ENCODE measurements at regions not wholly inside any gene's neighbourhood (a gene's known extent, or its start where the extent isn't known, plus 50 kb on each side); places are given as distances from the start of the nearest gene placed in this dataset.
"Not testable (repeated sequence)": the region's sequence is repeated elsewhere in the genome, so short reads cannot be mapped to it uniquely, and the experiment has no call there.

DNA sequence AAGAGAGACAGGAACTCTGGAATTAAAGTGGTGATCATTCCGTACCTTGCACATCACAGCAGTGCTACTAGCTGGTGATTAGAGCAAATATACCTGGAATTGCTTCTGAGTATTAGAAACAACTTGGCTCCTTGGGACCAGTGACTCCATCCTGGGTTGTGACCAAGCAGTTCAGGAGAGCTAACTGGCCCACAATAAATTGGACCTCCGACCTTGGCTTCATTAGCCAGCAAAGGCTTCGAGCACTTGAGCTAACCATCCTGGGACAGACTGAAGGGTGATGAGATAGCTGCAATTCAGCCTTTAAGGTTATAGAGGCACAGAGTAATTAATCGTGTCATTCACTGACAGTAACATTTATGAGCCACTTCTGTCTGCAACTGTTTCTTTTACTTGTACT, 287.8 kb downstream of the INHBA start:
- Histone ChIP-seq H3K9me3 (ENCODE audit: control insufficient read depth in 2 of 2, insufficient read depth in 1 of 2, low read length in 1 of 2) (no peaks in the 10 kb centered on the region), H3K27me3 (ENCODE audit: control insufficient read depth in 2 of 2, insufficient read depth in 1 of 2, low read length in 1 of 2) (no peaks in the 10 kb centered on the region), H3K27ac (ENCODE audit: low read depth in 1 of 2, low read length in 1 of 2) (no peak overlapping the region), H3K4me1 (ENCODE audit: control insufficient read depth in 2 of 2, insufficient read depth in 2 of 2, low read length in 2 of 2) (no peaks in the 10 kb centered on the region), H3K36me3 (ENCODE audit: control insufficient read depth in 2 of 2, insufficient read depth in 2 of 2, low read length in 1 of 2) (no peaks in the 10 kb centered on the region), H3K4me3 (ENCODE audit: low read length in 2 of 2) (no peak overlapping the region)
- DNase-seq (ENCODE audit: low read depth in 6 of 9, low spot score in 9 of 9), result no peak
- 96% methylated on average over 4 of the region's 4 CpGs for WGBS

DNA sequence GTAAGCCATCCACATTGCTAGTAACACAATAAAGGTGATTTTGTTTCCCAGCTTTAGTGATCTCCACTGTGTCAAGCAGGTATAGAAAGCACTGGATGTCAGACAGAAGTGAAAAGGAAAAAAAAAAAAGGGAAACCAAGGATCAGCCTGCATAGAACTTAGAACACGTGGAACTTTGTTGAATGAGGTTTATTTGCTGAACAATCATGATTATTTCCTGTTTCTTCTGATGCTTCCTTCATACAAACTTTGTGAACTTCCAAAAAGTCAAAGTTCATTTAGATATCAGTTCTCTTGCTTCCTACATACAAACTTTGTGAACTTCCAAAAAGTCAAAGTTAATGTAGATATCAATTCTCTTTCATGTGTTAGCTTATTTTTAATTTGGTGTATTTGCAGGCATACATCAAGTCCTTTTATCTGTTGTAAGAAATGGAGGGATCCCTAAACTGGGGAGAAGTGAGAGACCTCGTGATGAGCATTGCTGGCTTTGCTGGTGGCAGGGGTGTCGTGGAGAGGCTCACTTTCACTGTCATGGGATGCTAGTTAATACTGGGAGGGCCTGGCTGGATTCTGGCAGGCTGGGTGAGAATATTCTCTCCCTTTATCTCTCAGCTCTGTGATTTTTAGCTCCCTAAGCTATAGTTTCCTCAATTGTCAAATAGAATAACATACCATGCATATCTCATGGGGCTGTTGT, 298.4 kb downstream of the INHBA start:
- Histone ChIP-seq H3K4me3 (ENCODE audit: low read length in 2 of 2) (no peak overlapping the region), H3K4me1 (ENCODE audit: control insufficient read depth in 2 of 2, insufficient read depth in 2 of 2, low read length in 2 of 2) (no peaks in the 10 kb centered on the region), H3K27ac (ENCODE audit: low read depth in 1 of 2, low read length in 1 of 2) (no peak overlapping the region), H3K27me3 (ENCODE audit: control insufficient read depth in 2 of 2, insufficient read depth in 1 of 2, low read length in 1 of 2) (no peaks in the 10 kb centered on the region), H3K36me3 (ENCODE audit: control insufficient read depth in 2 of 2, insufficient read depth in 2 of 2, low read length in 1 of 2) (no peaks in the 10 kb centered on the region), H3K9me3 (ENCODE audit: control insufficient read depth in 2 of 2, insufficient read depth in 1 of 2, low read length in 1 of 2) (no peaks in the 10 kb centered on the region)
- no peak for DNase-seq (ENCODE audit: low read depth in 6 of 9, low spot score in 9 of 9)
- 68% methylated on average over 3 of the region's 3 CpGs for WGBS

DNA sequence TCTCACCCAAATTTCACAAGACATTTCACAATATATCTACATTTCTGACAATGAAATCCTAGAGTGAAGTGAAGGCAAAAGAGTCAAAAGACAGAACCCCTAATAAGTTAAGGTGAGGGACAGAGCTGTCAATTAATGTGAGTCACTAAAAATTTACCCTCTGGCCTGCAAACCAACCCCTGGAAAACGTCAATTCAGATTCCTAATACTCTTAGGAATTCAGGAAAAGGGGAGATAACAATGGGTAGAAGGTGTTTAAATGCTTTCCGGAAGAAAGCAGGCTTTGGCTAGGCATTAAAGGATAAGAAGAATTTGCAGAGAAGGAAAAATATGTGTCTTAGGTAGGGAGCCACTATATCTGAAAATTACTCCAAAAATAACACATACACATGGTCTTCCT, 299.6 kb downstream of the INHBA start:
- no peaks in the 10 kb centered on the region for H3K27me3 ChIP-seq (ENCODE audit: control insufficient read depth in 2 of 2, insufficient read depth in 1 of 2, low read length in 1 of 2)
- no peak for DNase-seq (ENCODE audit: low read depth in 6 of 9, low spot score in 9 of 9)
- no peak overlapping the region for H3K4me3 ChIP-seq (ENCODE audit: low read length in 2 of 2)
- no peaks in the 10 kb centered on the region for H3K36me3 ChIP-seq (ENCODE audit: control insufficient read depth in 2 of 2, insufficient read depth in 2 of 2, low read length in 1 of 2)
- 83% methylated on average over 2 of the region's 2 CpGs for WGBS
- H3K4me1 ChIP-seq (ENCODE audit: control insufficient read depth in 2 of 2, insufficient read depth in 2 of 2, low read length in 2 of 2), result no peaks in the 10 kb centered on the region
- H3K9me3 ChIP-seq (ENCODE audit: control insufficient read depth in 2 of 2, insufficient read depth in 1 of 2, low read length in 1 of 2), result no peaks in the 10 kb centered on the region
- no peak overlapping the region for H3K27ac ChIP-seq (ENCODE audit: low read depth in 1 of 2, low read length in 1 of 2)

- DNase-seq (ENCODE audit: low read depth in 6 of 9, low spot score in 9 of 9), result no peak
- Histone ChIP-seq H3K36me3 (ENCODE audit: control insufficient read depth in 2 of 2, insufficient read depth in 2 of 2, low read length in 1 of 2) (no peaks in the 10 kb centered on the region), H3K27me3 (ENCODE audit: control insufficient read depth in 2 of 2, insufficient read depth in 1 of 2, low read length in 1 of 2) (no peaks in the 10 kb centered on the region), H3K9me3 (ENCODE audit: control insufficient read depth in 2 of 2, insufficient read depth in 1 of 2, low read length in 1 of 2) (no peaks in the 10 kb centered on the region), H3K4me1 (ENCODE audit: control insufficient read depth in 2 of 2, insufficient read depth in 2 of 2, low read length in 2 of 2) (no peaks in the 10 kb centered on the region), H3K27ac (ENCODE audit: low read depth in 1 of 2, low read length in 1 of 2) (no peak overlapping the region), H3K4me3 (ENCODE audit: low read length in 2 of 2) (no peak overlapping the region)
- WGBS, result 98% methylated on average over 4 of the region's 4 CpGs
Observed at GRCh38 chr7:41401833-41402232, 301.1 kb downstream of the INHBA start.

GRCh38 chr7:41399171-41399570, 303.7 kb downstream of the INHBA start:
- 94% methylated on average over 3 of the region's 3 CpGs for WGBS
- no peak overlapping the region for H3K4me3 ChIP-seq (ENCODE audit: low read length in 2 of 2)
- H3K27ac ChIP-seq (ENCODE audit: low read depth in 1 of 2, low read length in 1 of 2), result no peak overlapping the region
- no peak for DNase-seq (ENCODE audit: low read depth in 6 of 9, low spot score in 9 of 9)
- no peaks in the 10 kb centered on the region for H3K36me3 ChIP-seq (ENCODE audit: control insufficient read depth in 2 of 2, insufficient read depth in 2 of 2, low read length in 1 of 2)
- no peaks in the 10 kb centered on the region for H3K27me3 ChIP-seq (ENCODE audit: control insufficient read depth in 2 of 2, insufficient read depth in 1 of 2, low read length in 1 of 2)
- H3K9me3 ChIP-seq (ENCODE audit: control insufficient read depth in 2 of 2, insufficient read depth in 1 of 2, low read length in 1 of 2), result no peaks in the 10 kb centered on the region
- no peaks in the 10 kb centered on the region for H3K4me1 ChIP-seq (ENCODE audit: control insufficient read depth in 2 of 2, insufficient read depth in 2 of 2, low read length in 2 of 2)

GRCh38 chr7:41391818-41392217, 311.1 kb downstream of the INHBA start:
- no peak for DNase-seq (ENCODE audit: low read depth in 6 of 9, low spot score in 9 of 9)
- H3K27me3 ChIP-seq (ENCODE audit: control insufficient read depth in 2 of 2, insufficient read depth in 1 of 2, low read length in 1 of 2), result no peaks in the 10 kb centered on the region
- no peaks in the 10 kb centered on the region for H3K36me3 ChIP-seq (ENCODE audit: control insufficient read depth in 2 of 2, insufficient read depth in 2 of 2, low read length in 1 of 2)
- H3K27ac ChIP-seq (ENCODE audit: low read depth in 1 of 2, low read length in 1 of 2), result no peak overlapping the region
- H3K9me3 ChIP-seq (ENCODE audit: control insufficient read depth in 2 of 2, insufficient read depth in 1 of 2, low read length in 1 of 2), result no peaks in the 10 kb centered on the region
- H3K4me3 ChIP-seq (ENCODE audit: low read length in 2 of 2), result no peak overlapping the region
- WGBS, result 93% methylated on average over 3 of the region's 3 CpGs
- H3K4me1 ChIP-seq (ENCODE audit: control insufficient read depth in 2 of 2, insufficient read depth in 2 of 2, low read length in 2 of 2), result no peaks in the 10 kb centered on the region

DNA sequence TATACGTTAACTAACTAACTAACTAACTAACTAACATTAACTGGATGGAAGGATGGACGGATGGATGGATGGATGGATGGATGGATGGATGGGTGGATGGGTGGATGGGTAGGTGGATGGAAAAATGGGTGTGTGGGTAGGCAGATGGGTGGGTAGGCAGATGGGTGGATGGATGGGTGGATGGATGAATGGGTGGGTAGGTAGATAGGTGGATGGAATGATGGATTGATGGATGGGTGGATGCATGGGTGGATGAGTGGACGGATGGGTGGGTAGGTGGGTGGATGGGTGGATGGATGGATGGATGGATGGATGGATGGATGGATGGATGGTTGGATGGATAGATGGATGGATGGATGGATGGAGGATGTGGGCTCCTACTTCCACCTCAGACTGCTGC, 314.0 kb downstream of the INHBA start:
- not testable (repeated sequence) for DNase-seq (ENCODE audit: low read depth in 6 of 9, low spot score in 9 of 9); H3K4me1 ChIP-seq (ENCODE audit: control insufficient read depth in 2 of 2, insufficient read depth in 2 of 2, low read length in 2 of 2); H3K9me3 ChIP-seq (ENCODE audit: control insufficient read depth in 2 of 2, insufficient read depth in 1 of 2, low read length in 1 of 2); H3K36me3 ChIP-seq (ENCODE audit: control insufficient read depth in 2 of 2, insufficient read depth in 2 of 2, low read length in 1 of 2); H3K27me3 ChIP-seq (ENCODE audit: control insufficient read depth in 2 of 2, insufficient read depth in 1 of 2, low read length in 1 of 2); H3K27ac ChIP-seq (ENCODE audit: low read depth in 1 of 2, low read length in 1 of 2); H3K4me3 ChIP-seq (ENCODE audit: low read length in 2 of 2)
- 91% methylated on average over 3 of the region's 3 CpGs for WGBS

DNA sequence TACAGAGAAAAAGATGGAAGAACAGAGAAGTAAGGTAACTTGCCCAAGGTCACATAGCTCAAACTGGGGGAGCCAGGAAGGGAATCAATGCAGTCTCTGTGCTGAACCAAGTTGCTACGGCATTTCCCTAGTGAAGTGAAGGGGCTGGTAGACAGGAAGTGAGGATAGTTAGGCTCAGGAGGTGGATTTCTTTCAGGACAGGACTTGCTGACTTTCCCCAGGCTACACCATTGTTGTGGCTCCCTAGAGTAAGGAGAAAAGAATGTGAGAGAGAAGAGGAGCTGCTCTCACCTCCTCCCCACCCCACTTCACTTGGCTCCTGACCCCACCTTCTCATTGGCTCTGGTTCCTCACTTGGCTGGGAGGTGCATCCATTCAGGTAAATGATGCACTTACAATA, 316.9 kb downstream of the INHBA start:
- no peak for DNase-seq (ENCODE audit: low read depth in 6 of 9, low spot score in 9 of 9)
- Histone ChIP-seq H3K36me3 (ENCODE audit: control insufficient read depth in 2 of 2, insufficient read depth in 2 of 2, low read length in 1 of 2) (no peaks in the 10 kb centered on the region), H3K4me1 (ENCODE audit: control insufficient read depth in 2 of 2, insufficient read depth in 2 of 2, low read length in 2 of 2) (no peaks in the 10 kb centered on the region), H3K9me3 (ENCODE audit: control insufficient read depth in 2 of 2, insufficient read depth in 1 of 2, low read length in 1 of 2) (no peaks in the 10 kb centered on the region), H3K4me3 (ENCODE audit: low read length in 2 of 2) (no peak overlapping the region), H3K27ac (ENCODE audit: low read depth in 1 of 2, low read length in 1 of 2) (no peak overlapping the region), H3K27me3 (ENCODE audit: control insufficient read depth in 2 of 2, insufficient read depth in 1 of 2, low read length in 1 of 2) (no peaks in the 10 kb centered on the region)
- 91% methylated on average over 1 of the region's 1 CpG for WGBS

GRCh38 chr7:41384418-41384817, 318.5 kb downstream of the INHBA start:
- DNase-seq (ENCODE audit: low read depth in 6 of 9, low spot score in 9 of 9), result no peak
- Histone ChIP-seq H3K27me3 (ENCODE audit: control insufficient read depth in 2 of 2, insufficient read depth in 1 of 2, low read length in 1 of 2) (no peaks in the 10 kb centered on the region), H3K4me3 (ENCODE audit: low read length in 2 of 2) (no peak overlapping the region), H3K36me3 (ENCODE audit: control insufficient read depth in 2 of 2, insufficient read depth in 2 of 2, low read length in 1 of 2) (no peaks in the 10 kb centered on the region), H3K9me3 (ENCODE audit: control insufficient read depth in 2 of 2, insufficient read depth in 1 of 2, low read length in 1 of 2) (no peaks in the 10 kb centered on the region), H3K4me1 (ENCODE audit: control insufficient read depth in 2 of 2, insufficient read depth in 2 of 2, low read length in 2 of 2) (no peaks in the 10 kb centered on the region), H3K27ac (ENCODE audit: low read depth in 1 of 2, low read length in 1 of 2) (no peak overlapping the region)
- WGBS, result 97% methylated on average over 12 of the region's 12 CpGs

DNA sequence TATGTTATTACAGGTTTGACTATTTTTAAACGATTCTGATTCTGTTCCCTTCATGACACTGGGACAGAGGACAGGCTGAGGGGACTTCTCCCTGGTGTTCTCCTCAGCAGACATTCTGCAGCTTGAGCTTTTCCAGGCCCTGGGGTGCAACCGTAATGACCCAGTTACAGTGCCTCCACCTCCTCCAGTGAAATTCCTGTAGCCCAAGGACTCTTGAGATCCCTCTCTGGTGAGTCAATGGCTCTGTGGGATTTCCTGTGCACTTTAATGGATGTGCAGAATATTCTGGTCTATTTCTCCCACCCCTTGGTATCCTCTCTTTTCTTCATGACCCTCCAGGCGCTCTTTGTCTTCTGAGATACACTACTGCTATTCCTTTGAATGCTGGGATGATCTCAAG, 319.3 kb downstream of the INHBA start:
- Histone ChIP-seq H3K4me3 (ENCODE audit: low read length in 2 of 2) (no peak overlapping the region), H3K27ac (ENCODE audit: low read depth in 1 of 2, low read length in 1 of 2) (no peak overlapping the region), H3K36me3 (ENCODE audit: control insufficient read depth in 2 of 2, insufficient read depth in 2 of 2, low read length in 1 of 2) (no peaks in the 10 kb centered on the region), H3K4me1 (ENCODE audit: control insufficient read depth in 2 of 2, insufficient read depth in 2 of 2, low read length in 2 of 2) (no peaks in the 10 kb centered on the region), H3K9me3 (ENCODE audit: control insufficient read depth in 2 of 2, insufficient read depth in 1 of 2, low read length in 1 of 2) (no peaks in the 10 kb centered on the region), H3K27me3 (ENCODE audit: control insufficient read depth in 2 of 2, insufficient read depth in 1 of 2, low read length in 1 of 2) (no peaks in the 10 kb centered on the region)
- no peak for DNase-seq (ENCODE audit: low read depth in 6 of 9, low spot score in 9 of 9)
- WGBS, result 78% methylated on average over 3 of the region's 3 CpGs
